NCI-H1092 (cell line): ENCODE measurements at regions not wholly inside any gene's neighbourhood (a gene's known extent, or its start where the extent isn't known, plus 50 kb on each side); places are given as distances from the start of the nearest gene placed in this dataset.
"Not testable (repeated sequence)": the region's sequence is repeated elsewhere in the genome, so short reads cannot be mapped to it uniquely, and the experiment has no call there.

Source experiments
- DNase-seq: peaks from one replicate; lab custom pipeline; 2025; lab: John Stamatoyannopoulos, UW

DNA sequence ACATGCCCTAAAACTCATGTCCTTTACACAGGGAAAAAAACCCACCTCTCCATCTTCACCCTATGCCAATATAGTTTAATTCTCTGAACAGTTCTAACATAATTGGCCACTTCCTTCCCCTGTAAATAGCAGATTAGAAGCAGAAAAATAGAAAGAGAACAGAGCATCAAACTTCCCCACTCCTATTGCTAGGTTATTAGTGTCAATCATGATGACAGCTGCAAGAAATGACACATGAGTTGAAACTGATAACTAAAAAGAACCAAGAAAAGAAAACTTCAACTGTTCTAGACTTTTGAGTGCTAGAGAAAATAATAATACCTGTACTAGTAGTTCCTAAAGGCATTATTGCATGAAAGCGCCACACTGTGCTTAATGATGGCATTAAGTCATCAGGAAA, 284.5 kb upstream of the TRPC5 start:
- no peak for DNase-seq

GRCh38 chrX:112359906-112360305, 277.3 kb upstream of the TRPC5 start:
- DNase-seq, result no peak

GRCh38 chrX:112355931-112356330, 273.4 kb upstream of the TRPC5 start:
- DNase-seq, result no peak

DNA sequence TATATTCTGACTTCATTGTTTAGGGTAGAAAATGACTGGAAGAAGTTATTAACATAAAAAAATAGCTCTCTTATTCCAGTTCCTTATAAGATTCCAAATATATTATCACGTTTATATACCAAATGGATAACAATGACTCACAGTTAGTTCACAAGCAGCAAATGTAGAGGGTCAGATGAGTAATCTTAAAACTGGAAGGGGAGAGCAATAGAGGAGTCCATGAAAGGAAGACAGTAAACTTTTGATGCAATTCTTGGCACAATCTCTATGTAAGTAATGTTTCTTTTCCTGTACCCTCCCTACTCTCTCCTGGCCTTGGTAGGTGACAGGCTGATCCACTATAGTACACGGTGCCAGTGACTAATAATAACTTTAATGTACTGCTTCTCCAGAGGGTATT, 259.0 kb upstream of the TRPC5 start:
- DNase-seq, result no peak

GRCh38 chrX:112313201-112313600, 230.6 kb upstream of the TRPC5 start:
- DNase-seq, result no peak

GRCh38 chrX:112306027-112306426, 223.5 kb upstream of the TRPC5 start:
- no peak for DNase-seq

DNA sequence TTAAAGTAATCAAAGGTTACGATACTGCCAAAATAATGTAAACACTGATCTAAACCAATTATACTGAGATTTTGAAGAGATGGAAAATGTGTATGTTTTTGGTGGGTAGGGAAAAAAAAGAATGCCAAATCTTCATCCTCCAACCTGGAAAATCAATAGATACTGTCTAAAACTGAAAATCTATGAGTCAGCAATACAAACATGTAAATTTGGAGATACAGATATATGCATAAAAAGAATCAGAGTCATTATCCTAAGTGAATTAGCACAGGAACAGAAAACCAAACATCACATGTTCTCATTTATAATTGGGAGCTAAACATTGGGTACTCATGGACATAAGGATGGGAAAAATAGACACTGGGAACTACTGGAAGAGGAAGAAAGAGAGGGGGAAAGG, 197.4 kb upstream of the TRPC5 start:
- no peak for DNase-seq

- no peak for DNase-seq
Observed at GRCh38 chrX:112270991-112271390, 188.4 kb upstream of the TRPC5 start.

DNA sequence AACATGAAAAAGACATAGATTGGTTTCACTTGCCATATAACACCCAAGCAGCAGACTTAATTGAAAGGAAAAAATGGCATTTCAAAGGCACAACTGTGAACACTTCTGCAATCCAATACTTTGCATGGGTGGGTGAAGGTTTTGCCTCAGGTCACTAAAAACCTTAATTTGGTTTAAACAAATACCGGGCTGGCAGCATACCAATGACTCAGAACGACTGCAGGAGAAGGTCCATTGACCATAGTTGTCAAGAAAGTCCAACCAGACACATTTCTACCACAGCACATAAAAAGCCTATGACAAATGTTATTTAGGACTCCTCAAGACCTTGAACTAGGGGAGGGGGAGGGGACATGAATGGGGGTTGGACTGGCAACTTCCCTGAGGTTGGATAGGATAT, 183.6 kb upstream of the TRPC5 start:
- DNase-seq, result no peak

DNA sequence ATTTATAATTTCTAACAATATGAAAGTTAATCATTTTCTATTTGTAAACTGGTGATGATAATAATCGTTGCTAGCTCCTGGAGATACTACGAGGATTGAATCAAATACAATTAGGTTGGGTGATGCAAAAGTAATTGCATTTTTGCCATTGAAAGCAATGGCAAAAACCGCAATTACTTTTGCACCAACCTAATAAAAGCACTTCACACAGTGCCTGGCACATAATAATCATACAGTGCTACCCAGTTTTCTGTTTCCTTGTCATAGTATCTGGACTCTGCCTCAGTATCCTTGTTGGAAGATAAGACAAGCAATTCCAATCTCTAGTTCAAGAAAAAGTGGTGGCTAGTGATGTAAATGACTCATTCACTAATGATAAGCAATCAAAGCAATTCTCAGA, 176.8 kb upstream of the TRPC5 start:
- DNase-seq, result no peak

- DNase-seq, result no peak
Observed at GRCh38 chrX:112254896-112255295, 172.3 kb upstream of the TRPC5 start.

- DNase-seq, result peak; percentile 51
Observed at GRCh38 chrX:112247714-112248113, 165.1 kb upstream of the TRPC5 start.

GRCh38 chrX:112235547-112235946, 153.0 kb upstream of the TRPC5 start:
- DNase-seq, result peak; percentile 35

DNA sequence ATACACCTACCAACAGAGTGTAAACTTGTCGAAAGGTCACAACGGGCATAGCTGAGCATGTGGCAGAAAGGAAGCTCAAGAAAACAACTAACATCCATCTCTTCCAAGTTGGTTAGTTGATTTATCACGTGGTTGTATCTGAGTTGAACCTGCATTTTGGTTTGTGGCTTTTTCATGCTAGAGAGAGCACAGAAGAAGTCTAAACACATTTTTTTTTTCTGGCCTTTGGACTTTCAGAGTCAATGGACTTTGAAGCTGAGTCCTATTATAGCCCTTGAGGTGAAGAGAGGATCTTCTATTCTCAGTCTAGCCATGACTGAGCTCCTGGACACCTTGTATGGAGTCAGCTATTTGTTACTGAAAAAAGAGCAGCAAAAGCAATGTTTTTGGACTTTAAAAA, 150.6 kb upstream of the TRPC5 start:
- no peak for DNase-seq

GRCh38 chrX:112226795-112227194, 144.2 kb upstream of the TRPC5 start:
- DNase-seq, result not testable (repeated sequence)

- DNase-seq, result no peak
Observed at GRCh38 chrX:112223391-112223790, 140.8 kb upstream of the TRPC5 start.

GRCh38 chrX:112218388-112218787, 135.8 kb upstream of the TRPC5 start:
- DNase-seq, result no peak

DNA sequence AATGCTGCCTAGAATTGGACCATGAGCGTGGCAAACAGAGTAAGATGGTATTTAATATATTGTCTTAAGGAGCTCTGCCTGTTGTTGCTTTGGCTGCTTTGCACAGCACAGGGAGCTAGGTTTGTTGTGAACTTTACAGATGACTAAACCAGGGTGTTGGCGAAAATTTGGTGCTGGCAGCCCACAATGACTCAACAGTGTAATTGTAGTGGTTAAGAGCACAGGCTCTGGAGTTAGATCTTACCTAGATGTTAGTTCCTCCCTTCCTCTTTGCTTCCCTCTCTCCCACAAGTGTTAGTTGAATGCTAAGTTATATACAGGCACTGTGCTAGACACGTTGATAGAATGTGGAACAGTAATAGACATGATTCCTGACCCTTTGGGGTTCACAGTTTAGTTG, 128.9 kb upstream of the TRPC5 start:
- DNase-seq, result no peak

GRCh38 chrX:112197840-112198239, 115.3 kb upstream of the TRPC5 start:
- no peak for DNase-seq

- DNase-seq, result no peak
Observed at GRCh38 chrX:112190646-112191045, 108.1 kb upstream of the TRPC5 start.

DNA sequence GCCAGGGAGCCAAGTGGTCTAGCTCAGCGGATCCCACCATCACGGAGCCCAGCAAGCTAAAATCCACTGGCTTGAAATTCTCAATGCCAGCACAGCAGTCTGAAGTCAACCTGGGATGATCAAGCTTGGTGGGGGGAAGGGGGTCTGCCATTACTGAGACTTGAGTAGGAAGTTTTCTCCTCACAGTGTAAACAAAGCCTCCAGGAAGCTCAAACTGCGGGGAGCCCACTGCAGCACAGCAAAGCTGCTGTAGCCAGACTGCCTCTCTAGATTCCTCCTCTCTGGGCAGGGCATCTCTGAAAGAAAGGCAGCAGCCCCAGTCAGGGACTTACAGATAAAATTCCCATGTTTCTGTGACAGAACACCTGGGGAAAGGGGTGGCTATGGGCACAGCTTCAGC, 98.8 kb upstream of the TRPC5 start:
- DNase-seq, result not testable (repeated sequence)

DNA sequence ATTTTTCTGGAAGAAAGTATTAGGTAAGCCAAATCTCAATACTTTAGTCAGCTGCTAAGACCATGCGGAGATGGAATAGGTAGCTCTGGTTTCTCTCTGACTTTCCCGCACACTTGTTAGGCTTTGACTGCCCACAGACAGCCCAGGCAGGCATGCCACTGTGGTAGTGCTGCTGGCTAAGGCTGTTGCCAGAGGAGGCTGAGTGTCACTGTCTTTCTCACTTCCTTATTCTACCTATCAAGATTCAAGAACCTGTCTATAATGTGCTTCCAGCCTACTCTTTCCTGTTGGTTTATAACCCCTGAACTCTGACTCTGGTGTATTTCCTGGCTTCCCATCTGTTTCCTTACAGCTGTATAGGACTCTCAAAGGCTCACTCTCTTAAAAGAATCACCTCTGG, 81.8 kb upstream of the TRPC5 start:
- DNase-seq, result no peak

- DNase-seq, result no peak
Observed at GRCh38 chrX:112163906-112164305, 81.3 kb upstream of the TRPC5 start.

- DNase-seq, result no peak
Observed at GRCh38 chrX:112148397-112148796, 65.8 kb upstream of the TRPC5 start.

GRCh38 chrX:112147206-112147605, 64.6 kb upstream of the TRPC5 start:
- DNase-seq, result no peak
